Upper lobe of left lung (tissue), 6 donors: ENCODE measurements at regions not wholly inside any gene's neighbourhood (a gene's known extent, or its start where the extent isn't known, plus 50 kb on each side); places are given as distances from the start of the nearest gene placed in this dataset.

Source experiments
- ATAC-seq, 2 donors: fragments of 200-7000 bp; cut with Tn5 transposase; one replicate each; pipeline ENCODE4 v1.9.1; 2022; ENCODE audit warnings: mild to moderate bottlenecking in 2 of 2, moderate library complexity in 2 of 2; ENCODE audit not compliant: low FRiP score in 2 of 2
- DNase-seq, 2 donors: peaks; one replicate each; pipeline ENCODE4 v3.0.0-alpha.2; 2019 to 2020
- H3K27ac ChIP-seq, 4 donors: fragments of 200-600 bp; sonication (generic); one replicate each; pipeline ENCODE4 v1.5.1; 2016 to 2019
- H3K27me3 ChIP-seq, 4 donors: fragments of 200-600 bp; sonication (generic); one replicate each; pipeline ENCODE4 v1.5.1; 2017 to 2019
- H3K36me3 ChIP-seq, 4 donors: fragments of 200-600 bp; sonication (generic); one replicate each; pipeline ENCODE4 v1.5.1; 2016 to 2019
- H3K4me1 ChIP-seq, 4 donors: fragments of 200-600 bp; sonication (generic); one replicate each; pipeline ENCODE4 v1.5.1; 2018 to 2019
- H3K4me3 ChIP-seq, 4 donors: fragments of 200-600 bp; sonication (generic); one replicate each; pipeline ENCODE4 v1.5.1; 2017 to 2019; ENCODE audit warnings: mild to moderate bottlenecking in 2 of 4, moderate library complexity in 1 of 4
- H3K9me3 ChIP-seq, 4 donors: fragments of 200-600 bp; sonication (generic); one replicate each; pipeline ENCODE4 v1.5.1; 2018 to 2019
- CTCF ChIP-seq, 6 experiments: fragments of 450-650 bp in 4 of 6; fragments of 200-600 bp in 2 of 6; sonication (generic) in 2 of 6; IDR thresholded peaks; one replicate each; pipeline ENCODE4 v1.5.1; 2016 to 2019; ENCODE audit warnings: antibody characterized with exemption in 6 of 6
- EP300 ChIP-seq, 4 donors: sonication (generic); formaldehyde crosslinking; IDR thresholded peaks; one replicate each; pipeline ENCODE4 v1.5.1; 2017; ENCODE audit warnings: antibody characterized with exemption in 4 of 4, control low read depth in 2 of 4
- POLR2A ChIP-seq, 4 donors: fragments of 450-650 bp; IDR thresholded peaks; one replicate each; pipeline ENCODE4 v1.5.1; 2016 to 2017; ENCODE audit warnings: antibody characterized with exemption in 4 of 4, mild to moderate bottlenecking in 2 of 4
- POLR2AphosphoS5 ChIP-seq, 2 donors: sonication (generic); formaldehyde crosslinking; IDR thresholded peaks; one replicate each; pipeline ENCODE4 v1.5.1; 2017; ENCODE audit warnings: antibody characterized with exemption in 2 of 2
- WGBS, 2 donors: methylation state at CpG; one replicate each; pipeline ENCODE4 v1.1.5; 2017 to 2018; 5-methylcytosine and 5-hydroxymethylcytosine counted together
- donor health status: DM: no; HTN: no; CAD: no; lungs with moderate emphysema.
- donor health status: DM: no; HTN: yes; CAD: no; lungs with severe emphysema.

GRCh38 chr12:14258575-14258940 lies 106.9 kb upstream of the ATF7IP start:
- Histone ChIP-seq H3K36me3 (no peaks in the 10 kb centered on the region), H3K9me3 (no peaks in the 10 kb centered on the region), H3K4me1 (peaks cover 45 to 61% (median 53%) of the 10 kb centered on the region in 4 donors), H3K27ac (peak overlapping the region; percentile 68 to 92 (median 88)), H3K27me3 (peaks cover 0 to 2% (median 0%) of the 10 kb centered on the region in 4 donors), H3K4me3 (no peak overlapping the region)
- ATAC-seq (no peak), DNase-seq (no peak)
- 69 to 70% methylated on average over 2 to 4 of the region's 4 CpGs for WGBS, 2 donors
- TF ChIP-seq POLR2AphosphoS5 (IDR thresholded peaks at IDR 0.05), result no peak
- no peak for TF ChIP-seq EP300 (IDR thresholded peaks at IDR 0.05)
- TF ChIP-seq POLR2A (IDR thresholded peaks at IDR 0.05), result no peak
- TF ChIP-seq CTCF (IDR thresholded peaks at IDR 0.05), result no peak

DNA sequence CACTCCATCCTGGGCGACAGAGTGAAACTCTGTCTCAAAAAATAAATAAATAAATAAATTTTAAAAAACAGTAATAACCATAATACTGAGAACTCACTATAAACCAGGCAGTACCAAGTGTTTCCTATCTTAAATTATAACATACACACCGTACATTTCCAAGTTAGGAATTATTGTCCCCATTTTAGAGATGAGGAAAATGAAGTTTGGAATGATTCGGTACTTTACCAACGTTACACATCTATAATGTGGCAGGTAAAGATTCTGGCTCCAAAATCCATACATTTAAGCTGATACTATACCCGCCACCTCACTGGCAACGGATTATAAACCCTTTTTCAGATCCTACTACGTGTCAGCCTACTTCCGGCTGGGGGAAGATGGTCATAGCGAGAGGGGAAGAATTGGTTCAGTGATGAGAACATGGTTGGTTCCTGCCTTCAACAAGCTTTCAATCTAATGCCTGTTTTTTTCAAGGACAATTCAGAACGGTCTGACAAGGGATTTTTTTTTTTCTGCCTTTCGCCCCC lies 105.9 kb upstream of the ATF7IP start:
- 74 to 78% methylated on average over 11 of the region's 11 CpGs for WGBS, 2 donors
- TF ChIP-seq POLR2AphosphoS5 (IDR thresholded peaks at IDR 0.05) (no peak), POLR2A (IDR thresholded peaks at IDR 0.05) (no peak)
- Histone ChIP-seq H3K9me3 (no peaks in the 10 kb centered on the region), H3K4me1 (peaks cover 45 to 61% (median 53%) of the 10 kb centered on the region in 4 donors), H3K27ac (peak overlapping the region; percentile 83 to 92 (median 88)), H3K4me3 (peak overlapping the region in 3 of 4 donors; percentile 15 to 31 (median 28)), H3K36me3 (no peaks in the 10 kb centered on the region), H3K27me3 (peaks cover 0 to 2% (median 0%) of the 10 kb centered on the region in 4 donors)
- ATAC-seq, result no peak
- DNase-seq, result no peak

DNA sequence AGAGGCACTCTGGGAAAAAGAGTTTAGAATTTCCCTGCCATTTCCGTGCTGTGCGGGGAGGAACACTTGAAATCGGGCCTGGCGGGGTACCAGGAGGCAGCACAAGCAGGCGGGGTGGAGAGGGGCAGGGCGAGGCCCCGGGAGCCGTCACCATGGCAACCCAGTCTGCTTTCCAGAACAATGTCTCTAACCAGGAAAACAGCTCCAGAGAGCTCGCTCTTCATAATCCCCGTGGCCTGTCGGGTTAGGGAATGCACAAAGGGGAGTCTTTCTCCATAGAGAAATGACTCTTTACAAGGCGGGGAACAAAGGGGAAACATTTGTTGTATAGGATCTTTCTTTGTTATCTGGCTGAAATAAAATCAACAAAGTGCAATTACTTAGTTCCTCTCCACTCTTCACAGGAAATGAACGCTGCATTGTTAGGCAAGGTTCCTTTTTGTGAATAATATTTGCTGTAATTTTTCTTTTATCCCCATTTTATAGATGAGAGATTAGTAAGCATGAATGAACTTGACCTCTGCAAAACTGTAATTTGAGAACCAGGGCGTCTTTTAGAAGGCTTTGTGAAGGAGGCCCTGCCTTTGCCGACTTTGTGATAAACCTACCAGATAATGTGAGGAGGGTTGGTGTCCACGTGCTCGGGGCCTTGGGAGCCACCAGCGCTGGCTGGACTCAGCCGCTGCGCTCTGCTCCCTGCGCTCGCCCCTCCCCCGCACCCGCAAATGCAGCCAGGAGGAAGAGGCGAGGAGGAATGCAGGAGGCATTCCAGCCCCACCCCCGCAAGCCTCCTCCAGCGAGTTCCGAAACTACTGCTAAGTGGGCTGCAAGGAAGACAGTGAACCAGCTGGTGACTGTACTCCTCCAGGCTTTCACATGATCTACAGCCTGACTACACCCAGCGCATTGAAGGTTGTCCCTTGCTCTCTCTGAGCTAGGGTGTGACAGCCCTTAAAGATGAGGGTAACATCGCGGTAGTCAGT lies 105.2 kb upstream of the ATF7IP start:
- peak overlapping the region; percentile 82 to 91 (median 84) for H3K27ac ChIP-seq
- H3K4me1 ChIP-seq, result peaks cover 45 to 61% (median 53%) of the 10 kb centered on the region in 4 donors
- H3K4me3 ChIP-seq, result peak overlapping the region in 3 of 4 donors; percentile 15 to 31 (median 28)
- H3K27me3 ChIP-seq, result peaks cover 0 to 2% (median 0%) of the 10 kb centered on the region in 4 donors
- H3K36me3 ChIP-seq, result no peaks in the 10 kb centered on the region
- TF ChIP-seq POLR2AphosphoS5 (IDR thresholded peaks at IDR 0.05) (peak; percentile 22 to 54), EP300 (IDR thresholded peaks at IDR 0.05) (peak in 1 of 4 donors; percentile 54), POLR2A (IDR thresholded peaks at IDR 0.05) (peak in 2 of 4 donors; percentile 20 to 32), CTCF (IDR thresholded peaks at IDR 0.05) (no peak)
- DNase-seq, result peak; percentile 91 to 96
- WGBS, 2 donors, result 14 to 15% methylated on average over 21 to 31 of the region's 31 CpGs
- no peaks in the 10 kb centered on the region for H3K9me3 ChIP-seq
- ATAC-seq, result peak; percentile 82

- 78 to 89% methylated on average over 6 of the region's 6 CpGs for WGBS, 2 donors
- H3K27ac ChIP-seq, result peak overlapping the region; percentile 82 to 91 (median 84)
- H3K4me3 ChIP-seq, result peak overlapping the region in 2 of 4 donors; percentile 28 to 31
- DNase-seq (no peak), ATAC-seq (no peak)
- peaks cover 0 to 2% (median 0%) of the 10 kb centered on the region in 4 donors for H3K27me3 ChIP-seq
- no peaks in the 10 kb centered on the region for H3K36me3 ChIP-seq
- no peak for TF ChIP-seq POLR2AphosphoS5 (IDR thresholded peaks at IDR 0.05)
- TF ChIP-seq EP300 (IDR thresholded peaks at IDR 0.05), result no peak
- TF ChIP-seq POLR2A (IDR thresholded peaks at IDR 0.05), result no peak
- no peak for TF ChIP-seq CTCF (IDR thresholded peaks at IDR 0.05)
- H3K9me3 ChIP-seq, result no peaks in the 10 kb centered on the region
- peaks cover 42 to 60% (median 47%) of the 10 kb centered on the region in 4 donors for H3K4me1 ChIP-seq
Measured at GRCh38 chr12:14261096-14261495, 104.4 kb upstream of the ATF7IP start.

- DNase-seq (no peak), ATAC-seq (no peak)
- WGBS, 2 donors, result 88 to 90% methylated on average over 2 of the region's 2 CpGs
- Histone ChIP-seq H3K4me3 (no peak overlapping the region), H3K9me3 (no peaks in the 10 kb centered on the region), H3K36me3 (no peaks in the 10 kb centered on the region), H3K4me1 (peaks cover 38 to 52% (median 39%) of the 10 kb centered on the region in 4 donors), H3K27me3 (peaks cover 0 to 2% (median 0%) of the 10 kb centered on the region in 4 donors), H3K27ac (peak overlapping the region in 2 of 4 donors; percentile 85 to 91)
- TF ChIP-seq POLR2A (IDR thresholded peaks at IDR 0.05), result no peak
- TF ChIP-seq CTCF (IDR thresholded peaks at IDR 0.05), result no peak
- TF ChIP-seq EP300 (IDR thresholded peaks at IDR 0.05), result no peak
- no peak for TF ChIP-seq POLR2AphosphoS5 (IDR thresholded peaks at IDR 0.05)
Measured at GRCh38 chr12:14261861-14262260, 103.6 kb upstream of the ATF7IP start.
